Stimulated activated memory B cell treated with anti-CD40 and anti-IgM and Interleukin-4, amounts not matched to agents 10 μg/mL and 1 μg/mL and 100 μg/mL, for 72 hours (primary cell): ENCODE measurements at regions not wholly inside any gene's neighbourhood (a gene's known extent, or its start where the extent isn't known, plus 50 kb on each side); places are given as distances from the start of the nearest gene placed in this dataset.

ENCODE experiments used
- ATAC-seq: fragments of 150-1000 bp; cut with Tn5 transposase; 2 replicates; pipeline ENCODE4 v1.10.0; 2021
- H3K27ac Mint-ChIP-seq: one replicate; pipeline ENCODE4 v1.8.0; 2022; ENCODE audit warnings: mild to moderate bottlenecking, mixed read lengths
- H3K27me3 Mint-ChIP-seq: one replicate; pipeline ENCODE4 v1.8.0; 2022; ENCODE audit warnings: mixed read lengths
- H3K36me3 Mint-ChIP-seq: one replicate; pipeline ENCODE4 v1.8.0; 2022; ENCODE audit warnings: mixed read lengths
- H3K4me1 Mint-ChIP-seq: one replicate; pipeline ENCODE4 v1.8.0; 2022; ENCODE audit warnings: mixed read lengths
- H3K4me3 Mint-ChIP-seq: one replicate; pipeline ENCODE4 v1.8.0; 2022; ENCODE audit warnings: mild to moderate bottlenecking, moderate library complexity, mixed read lengths
- H3K9me3 Mint-ChIP-seq: one replicate; pipeline ENCODE4 v1.8.0; 2022; ENCODE audit warnings: mixed read lengths

DNA sequence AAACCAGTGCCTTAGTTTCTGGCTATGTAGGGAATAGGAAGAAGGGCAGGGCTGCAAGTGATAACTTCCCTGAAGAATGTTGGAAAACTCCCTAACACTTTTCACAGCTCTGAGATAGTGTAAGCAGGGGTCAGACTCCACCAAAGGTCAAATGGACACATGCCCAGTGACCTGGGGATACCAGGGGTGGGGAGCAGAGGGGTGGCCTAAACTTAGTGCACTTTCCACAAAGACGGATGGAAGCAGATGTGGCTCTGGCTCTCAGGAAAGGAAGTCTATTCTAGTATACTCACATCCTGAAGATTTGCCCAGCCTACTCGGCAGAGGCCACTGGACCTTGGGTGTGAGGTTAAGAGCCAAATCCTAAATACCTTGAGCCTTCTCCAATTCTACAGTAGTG lies 285.8 kb downstream of the NUAK1 start:
- ATAC-seq: no peak
- H3K27ac Mint-ChIP-seq: no peak overlapping the region

DNA sequence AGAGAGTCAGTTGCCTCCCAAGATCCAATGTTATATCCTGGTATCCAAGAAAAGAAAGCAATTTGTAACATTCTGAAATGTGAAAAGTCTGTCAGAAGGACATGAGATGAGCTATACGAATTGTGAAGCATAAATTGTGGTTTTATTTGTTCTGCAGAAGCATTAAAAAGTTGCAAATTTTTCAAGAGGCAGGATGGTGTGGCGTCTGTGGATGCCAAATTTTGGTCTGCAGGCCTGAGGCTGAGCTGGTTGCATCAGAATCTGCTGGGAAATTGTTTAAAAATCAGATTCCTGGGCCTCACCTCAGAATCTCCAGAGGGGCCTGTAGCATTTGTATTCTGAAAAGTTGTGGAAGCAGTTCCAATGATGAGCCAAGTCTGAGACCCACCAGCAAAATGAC lies 284.7 kb downstream of the NUAK1 start:
- Mint-ChIP-seq H3K4me1 (no peaks in the 10 kb centered on the region), H3K4me3 (no peak overlapping the region), H3K9me3 (peaks cover 4% of the 10 kb centered on the region), H3K27ac (no peak overlapping the region), H3K36me3 (no peaks in the 10 kb centered on the region), H3K27me3 (peaks cover 7% of the 10 kb centered on the region)
- no peak for ATAC-seq

More for the DNA sequence above, 285.8 kb downstream of the NUAK1 start:
- H3K9me3 Mint-ChIP-seq: peaks cover 4% of the 10 kb centered on the region
- H3K27me3 Mint-ChIP-seq: peaks cover 7% of the 10 kb centered on the region
- H3K4me3 Mint-ChIP-seq: no peak overlapping the region
- no peaks in the 10 kb centered on the region for H3K36me3 Mint-ChIP-seq
- no peaks in the 10 kb centered on the region for H3K4me1 Mint-ChIP-seq

DNA sequence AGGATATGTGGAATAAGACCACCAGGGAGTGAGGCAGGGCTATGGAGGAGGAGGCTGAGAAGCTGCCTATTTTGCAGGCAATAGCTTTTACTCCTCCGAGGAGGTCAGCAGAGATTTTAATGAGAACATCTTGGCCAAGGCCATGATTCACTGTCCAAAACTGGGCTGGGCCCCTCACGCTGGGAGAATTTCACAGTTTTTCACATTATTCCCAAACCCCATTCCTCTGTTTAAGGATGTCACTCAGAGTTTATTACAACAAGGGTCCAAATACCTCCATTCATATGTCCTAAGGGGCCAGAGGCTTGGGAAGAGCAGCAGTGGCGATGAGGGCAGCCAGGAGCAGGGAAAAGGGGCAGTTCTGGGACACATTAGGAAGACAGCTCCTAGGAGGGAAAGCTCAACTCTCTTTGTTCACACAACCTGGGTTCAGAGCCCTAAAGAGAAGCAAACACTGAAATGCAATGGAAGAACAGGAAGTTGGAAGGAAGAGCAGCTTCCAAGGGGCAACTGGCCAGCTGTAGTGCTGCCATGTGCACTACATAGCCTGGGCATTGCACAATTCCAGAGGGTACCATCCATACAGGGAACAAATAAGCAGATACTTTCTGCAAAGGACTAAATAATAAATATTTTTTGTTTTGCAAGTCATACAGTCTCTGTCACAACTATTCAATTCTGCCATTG lies 283.2 kb downstream of the NUAK1 start:
- H3K9me3 Mint-ChIP-seq: peaks cover 4% of the 10 kb centered on the region
- H3K27ac Mint-ChIP-seq: no peak overlapping the region
- H3K27me3 Mint-ChIP-seq: peaks cover 5% of the 10 kb centered on the region
- ATAC-seq: no peak
- H3K4me3 Mint-ChIP-seq: no peak overlapping the region
- no peaks in the 10 kb centered on the region for H3K36me3 Mint-ChIP-seq
- no peaks in the 10 kb centered on the region for H3K4me1 Mint-ChIP-seq

DNA sequence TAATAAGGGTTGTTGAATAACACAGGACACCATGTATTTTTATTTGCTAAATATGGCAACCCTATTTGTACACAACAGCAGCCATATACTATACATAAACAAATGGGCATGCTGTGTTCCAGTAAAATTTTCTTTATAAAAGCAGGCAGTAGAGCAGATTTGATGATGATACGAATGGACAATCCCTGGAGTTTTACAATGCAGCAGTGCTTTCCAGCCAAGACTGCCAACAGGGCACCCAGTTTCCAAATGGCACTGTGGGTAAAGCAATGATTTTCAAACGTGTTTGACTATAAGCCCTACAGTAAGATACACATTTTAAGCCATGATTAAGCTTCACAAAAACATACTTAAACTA lies 282.7 kb downstream of the NUAK1 start:
- no peak for ATAC-seq
- no peaks in the 10 kb centered on the region for H3K4me1 Mint-ChIP-seq
- peaks cover 4% of the 10 kb centered on the region for H3K9me3 Mint-ChIP-seq
- H3K4me3 Mint-ChIP-seq: no peak overlapping the region
- no peaks in the 10 kb centered on the region for H3K36me3 Mint-ChIP-seq
- H3K27ac Mint-ChIP-seq: no peak overlapping the region
- no peaks in the 10 kb centered on the region for H3K27me3 Mint-ChIP-seq

DNA sequence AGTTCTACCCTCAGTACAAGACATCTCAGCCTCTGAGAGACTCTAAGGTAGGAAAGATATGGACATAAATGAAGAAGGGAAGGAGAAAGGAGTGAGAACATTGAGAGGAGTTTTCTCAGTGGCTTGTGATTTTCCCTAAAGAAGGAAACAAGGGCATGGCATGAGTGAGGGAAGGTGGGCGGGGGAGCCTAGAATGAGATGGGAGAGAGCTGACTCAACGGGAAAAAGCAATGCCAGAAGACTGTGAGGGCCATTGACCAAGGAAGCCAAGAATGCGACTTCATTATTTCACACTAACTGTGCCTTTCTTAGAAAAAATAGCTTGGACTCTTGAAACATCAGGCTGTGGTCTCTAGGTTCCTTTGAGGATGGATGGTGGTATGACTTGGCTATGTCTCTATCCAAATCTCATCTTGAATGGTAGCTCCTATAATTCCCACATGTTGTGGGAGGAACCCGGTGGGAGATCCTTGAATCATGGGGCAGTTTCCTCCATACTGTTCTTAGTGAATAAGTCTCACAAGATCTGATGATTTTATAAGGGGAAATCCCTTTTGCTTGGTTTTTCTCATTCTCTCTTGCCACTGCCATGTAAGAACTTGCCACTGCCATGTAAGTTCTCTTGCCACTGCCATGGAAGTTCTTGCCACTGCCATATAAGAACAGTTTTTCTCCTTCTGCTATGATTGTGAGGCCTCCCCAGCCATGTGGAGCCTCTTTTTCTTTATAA lies 279.6 kb downstream of the NUAK1 start:
- Mint-ChIP-seq H3K27me3 (peaks cover 12% of the 10 kb centered on the region), H3K4me3 (no peak overlapping the region), H3K9me3 (peaks cover 4% of the 10 kb centered on the region), H3K27ac (no peak overlapping the region), H3K36me3 (no peaks in the 10 kb centered on the region), H3K4me1 (no peaks in the 10 kb centered on the region)
- ATAC-seq: no peak

DNA sequence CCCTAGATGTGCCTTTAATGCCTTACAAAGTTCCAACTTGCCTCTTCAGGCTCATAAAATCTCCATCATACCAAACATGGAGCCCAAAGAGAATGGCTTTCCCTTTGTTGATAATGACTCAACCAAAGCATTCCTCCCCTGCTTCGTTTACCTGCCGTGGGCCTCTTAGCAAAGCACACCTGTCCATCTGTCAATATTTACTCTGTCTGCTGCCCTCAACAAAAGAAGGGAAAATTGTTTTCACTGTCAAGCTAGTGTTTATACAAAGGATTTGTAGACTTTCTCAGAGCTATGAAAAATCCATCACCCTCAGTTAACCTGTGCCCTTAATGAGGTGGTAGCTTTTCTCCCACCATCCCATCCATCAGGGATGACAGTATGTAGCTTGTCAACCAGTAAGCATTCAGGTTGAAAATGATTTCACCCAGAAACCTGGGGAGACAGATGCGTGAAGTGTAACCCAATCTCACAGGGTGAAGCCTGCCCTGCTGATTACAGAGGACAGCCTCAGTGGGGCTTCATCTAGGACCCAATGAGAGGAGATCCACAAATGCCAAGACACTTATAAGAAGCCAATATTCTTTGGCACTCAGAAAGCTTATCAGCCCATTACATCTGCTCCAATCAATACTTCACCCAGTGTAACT lies 278.1 kb downstream of the NUAK1 start:
- H3K4me3 Mint-ChIP-seq: no peak overlapping the region
- no peaks in the 10 kb centered on the region for H3K4me1 Mint-ChIP-seq

DNA sequence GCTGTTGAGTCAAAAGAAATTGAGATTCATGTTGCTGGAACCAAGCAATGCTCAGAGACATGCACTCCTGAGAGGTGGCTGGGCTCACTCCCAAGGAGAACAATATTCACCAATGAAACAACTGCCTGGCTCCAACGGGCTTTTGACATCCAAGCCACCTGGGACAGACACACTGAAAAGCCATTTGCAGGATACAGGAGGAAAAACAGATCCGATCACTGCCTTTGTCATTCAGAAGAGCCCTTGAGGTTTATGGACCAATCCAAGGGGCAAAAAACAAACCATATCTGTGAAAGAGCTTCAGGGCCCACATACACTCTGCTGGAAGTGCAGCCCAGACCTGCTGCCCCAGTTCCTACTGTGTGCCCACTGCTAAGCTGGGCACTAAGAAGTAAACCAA lies 277.5 kb downstream of the NUAK1 start:
- Mint-ChIP-seq H3K4me3 (no peak overlapping the region), H3K36me3 (no peaks in the 10 kb centered on the region), H3K27me3 (peaks cover 12% of the 10 kb centered on the region), H3K27ac (no peak overlapping the region), H3K4me1 (no peaks in the 10 kb centered on the region), H3K9me3 (peaks cover 4% of the 10 kb centered on the region)
- no peak for ATAC-seq

More for the DNA sequence above, 278.1 kb downstream of the NUAK1 start:
- H3K36me3 Mint-ChIP-seq: no peaks in the 10 kb centered on the region
- ATAC-seq: no peak
- H3K9me3 Mint-ChIP-seq: peaks cover 4% of the 10 kb centered on the region
- no peak overlapping the region for H3K27ac Mint-ChIP-seq
- peaks cover 12% of the 10 kb centered on the region for H3K27me3 Mint-ChIP-seq

DNA sequence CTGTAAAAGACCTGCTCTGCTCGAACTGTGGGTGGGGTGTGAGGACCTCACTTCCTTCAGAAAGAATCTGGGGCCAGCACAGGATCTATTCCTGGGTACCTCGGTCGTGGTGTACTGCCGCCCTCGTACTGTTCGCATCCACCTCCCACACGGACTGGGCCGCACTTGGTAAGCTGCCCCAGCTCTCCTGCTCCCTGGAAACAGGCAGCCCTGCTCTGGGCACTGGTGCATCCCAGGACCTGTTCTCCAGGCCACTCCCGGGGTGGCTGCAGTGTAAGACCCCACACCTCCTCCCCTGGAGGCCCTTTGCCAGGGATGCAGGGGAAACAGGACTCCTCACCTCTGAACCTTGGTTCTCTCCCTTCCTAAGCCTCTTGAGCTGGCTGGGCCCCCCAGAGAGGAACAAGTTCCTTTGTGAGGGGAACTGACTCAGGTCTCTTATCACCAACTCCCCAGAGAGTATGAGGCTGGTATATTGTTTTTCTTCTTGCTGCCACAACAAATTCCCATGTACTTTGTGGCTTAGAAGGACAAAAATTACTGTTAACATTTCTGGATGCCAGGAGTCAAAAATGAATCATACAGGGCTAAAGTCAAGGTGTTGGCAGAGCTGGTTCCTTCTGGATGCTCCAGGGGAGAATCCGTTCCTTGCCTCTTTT lies 276.5 kb downstream of the NUAK1 start:
- no peak for ATAC-seq
- H3K27ac Mint-ChIP-seq: no peak overlapping the region
- no peak overlapping the region for H3K4me3 Mint-ChIP-seq
- H3K4me1 Mint-ChIP-seq: no peaks in the 10 kb centered on the region
- H3K27me3 Mint-ChIP-seq: peaks cover 12% of the 10 kb centered on the region
- no peaks in the 10 kb centered on the region for H3K36me3 Mint-ChIP-seq
- no peaks in the 10 kb centered on the region for H3K9me3 Mint-ChIP-seq

DNA sequence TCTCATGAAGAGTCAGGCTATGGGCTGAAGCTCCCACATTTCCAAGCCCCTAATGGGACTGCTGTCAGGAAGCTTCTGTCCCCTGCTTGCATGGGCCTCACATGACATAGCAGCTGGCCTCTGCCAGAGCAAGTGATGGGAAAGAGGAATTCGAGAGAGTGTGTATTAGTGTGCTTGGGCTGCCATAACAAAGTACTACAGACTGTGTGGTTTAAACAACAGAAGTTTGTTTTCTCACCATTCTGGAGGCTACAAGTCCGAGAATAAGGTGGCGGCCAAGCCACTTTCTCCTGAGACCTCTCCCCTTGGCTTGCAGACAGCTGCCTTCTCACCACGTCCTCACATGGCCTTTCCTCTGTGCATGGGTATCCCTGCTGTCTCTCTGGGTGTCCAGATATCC lies 274.4 kb downstream of the NUAK1 start:
- Mint-ChIP-seq H3K9me3 (no peaks in the 10 kb centered on the region), H3K27me3 (peaks cover 12% of the 10 kb centered on the region), H3K4me1 (no peaks in the 10 kb centered on the region), H3K27ac (no peak overlapping the region), H3K4me3 (no peak overlapping the region), H3K36me3 (no peaks in the 10 kb centered on the region)
- ATAC-seq: no peak

DNA sequence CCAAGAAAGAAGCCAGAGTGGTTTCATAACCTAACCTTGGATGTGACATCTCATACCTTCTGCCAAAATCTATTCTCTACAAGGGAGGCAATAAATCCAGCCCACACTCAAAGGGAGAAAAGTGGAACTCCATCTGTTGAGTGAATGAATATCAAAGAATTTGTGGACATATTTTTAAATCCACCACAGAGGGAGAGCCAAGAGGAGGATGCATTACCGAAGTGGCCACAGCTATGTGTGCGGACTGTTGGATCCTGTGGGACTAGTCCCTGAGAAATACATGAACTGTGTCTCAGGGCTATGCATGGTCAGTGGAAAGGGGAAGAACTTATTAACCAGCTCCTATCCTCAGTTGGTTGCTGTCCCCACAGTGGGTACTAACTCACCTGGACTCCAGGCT lies 273.9 kb downstream of the NUAK1 start:
- Mint-ChIP-seq H3K4me1 (no peaks in the 10 kb centered on the region), H3K9me3 (no peaks in the 10 kb centered on the region), H3K27me3 (peaks cover 12% of the 10 kb centered on the region), H3K27ac (no peak overlapping the region), H3K36me3 (no peaks in the 10 kb centered on the region), H3K4me3 (no peak overlapping the region)
- no peak for ATAC-seq

DNA sequence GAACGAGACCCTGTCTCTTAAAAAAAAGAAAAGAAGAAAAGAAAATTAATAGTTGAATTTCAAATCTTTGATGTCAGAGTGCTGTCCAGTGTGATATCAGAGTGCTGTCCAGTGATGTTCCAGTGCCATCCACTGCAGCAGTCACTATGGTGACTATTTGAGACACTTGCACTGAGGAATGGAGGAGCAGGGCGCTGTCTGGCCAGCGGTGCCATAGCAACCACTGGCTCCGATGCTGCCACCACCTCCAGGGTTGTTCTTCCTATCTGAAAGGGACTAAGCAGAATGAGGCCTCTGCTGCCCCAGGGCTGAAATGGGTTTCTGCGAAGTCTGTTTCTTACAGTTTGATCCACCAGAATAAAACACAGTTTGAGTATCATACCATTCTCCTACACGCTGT lies 272.9 kb downstream of the NUAK1 start:
- H3K9me3 Mint-ChIP-seq: peaks cover 2% of the 10 kb centered on the region
- no peak for ATAC-seq
- no peak overlapping the region for H3K27ac Mint-ChIP-seq
- no peaks in the 10 kb centered on the region for H3K4me1 Mint-ChIP-seq
- no peaks in the 10 kb centered on the region for H3K36me3 Mint-ChIP-seq
- H3K27me3 Mint-ChIP-seq: peaks cover 12% of the 10 kb centered on the region
- H3K4me3 Mint-ChIP-seq: no peak overlapping the region

DNA sequence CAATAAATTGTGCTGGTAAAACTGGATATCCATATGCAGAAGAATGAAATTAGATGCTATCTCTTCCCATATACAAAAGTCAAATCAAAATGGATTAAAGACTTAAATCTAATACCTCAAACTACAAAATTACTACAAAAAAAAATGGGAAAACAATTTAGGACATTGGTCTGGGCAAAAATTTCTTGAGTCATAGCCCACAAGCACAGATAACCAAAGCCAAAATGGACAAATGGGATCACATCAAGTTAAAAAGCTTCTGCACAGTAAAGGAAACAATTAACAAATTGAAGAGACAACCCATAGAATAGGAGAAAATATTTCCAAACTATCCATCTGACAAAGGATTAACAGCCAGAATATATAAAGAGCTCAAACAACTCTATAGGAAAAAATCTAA lies 264.6 kb downstream of the NUAK1 start:
- H3K27ac Mint-ChIP-seq: no peak overlapping the region
- no peak overlapping the region for H3K4me3 Mint-ChIP-seq
- H3K9me3 Mint-ChIP-seq: peaks cover 5% of the 10 kb centered on the region
- no peaks in the 10 kb centered on the region for H3K4me1 Mint-ChIP-seq
- no peak for ATAC-seq
- no peaks in the 10 kb centered on the region for H3K36me3 Mint-ChIP-seq
- H3K27me3 Mint-ChIP-seq: no peaks in the 10 kb centered on the region

DNA sequence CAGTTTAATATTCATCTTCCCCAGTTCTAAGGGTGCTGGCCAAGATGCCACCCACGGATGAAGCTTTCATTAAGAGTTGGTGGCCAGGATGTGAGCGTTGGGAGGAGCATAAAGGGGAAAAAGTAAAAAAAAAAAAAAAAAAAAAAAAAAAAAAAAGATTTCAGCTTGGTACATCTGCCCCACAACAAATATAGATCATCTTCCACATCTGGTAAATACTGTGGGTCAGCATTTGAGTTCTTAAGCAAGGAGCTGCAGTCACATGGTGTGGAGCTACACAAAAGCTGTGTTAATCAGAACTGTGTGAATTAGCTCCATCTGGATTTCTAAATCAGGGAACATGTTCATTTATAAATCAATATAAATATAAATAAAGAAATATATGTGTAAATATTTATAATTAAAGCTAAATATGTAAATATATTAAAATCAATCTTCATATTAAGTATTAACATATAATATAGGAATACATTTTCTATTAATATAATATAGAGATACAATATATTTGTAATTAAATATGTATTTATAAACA lies 262.3 kb downstream of the NUAK1 start:
- Mint-ChIP-seq H3K27me3 (no peaks in the 10 kb centered on the region), H3K27ac (no peak overlapping the region), H3K36me3 (no peaks in the 10 kb centered on the region), H3K9me3 (no peaks in the 10 kb centered on the region), H3K4me1 (no peaks in the 10 kb centered on the region), H3K4me3 (no peak overlapping the region)
- no peak for ATAC-seq

DNA sequence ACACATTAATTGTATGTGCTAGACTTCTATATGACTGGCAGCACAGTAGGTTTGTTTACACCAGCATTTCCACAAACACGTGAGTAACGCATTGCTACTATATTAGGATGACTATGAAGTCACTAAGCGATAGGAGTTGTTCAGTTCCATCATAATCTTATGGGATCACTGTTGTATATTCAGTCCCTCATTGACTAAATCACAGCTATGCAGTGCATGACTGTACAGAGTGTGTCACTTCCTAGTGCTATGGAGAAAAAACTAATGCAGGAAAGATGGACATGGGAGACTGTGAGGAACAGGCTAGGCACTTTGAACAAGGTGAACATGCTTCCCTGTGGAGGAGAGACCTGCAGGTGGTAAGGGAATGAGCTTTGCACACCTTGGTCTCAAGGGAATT lies 259.8 kb downstream of the NUAK1 start:
- ATAC-seq: no peak
- no peaks in the 10 kb centered on the region for H3K36me3 Mint-ChIP-seq
- no peak overlapping the region for H3K4me3 Mint-ChIP-seq
- no peak overlapping the region for H3K27ac Mint-ChIP-seq
- H3K4me1 Mint-ChIP-seq: no peaks in the 10 kb centered on the region
- no peaks in the 10 kb centered on the region for H3K27me3 Mint-ChIP-seq
- no peaks in the 10 kb centered on the region for H3K9me3 Mint-ChIP-seq

DNA sequence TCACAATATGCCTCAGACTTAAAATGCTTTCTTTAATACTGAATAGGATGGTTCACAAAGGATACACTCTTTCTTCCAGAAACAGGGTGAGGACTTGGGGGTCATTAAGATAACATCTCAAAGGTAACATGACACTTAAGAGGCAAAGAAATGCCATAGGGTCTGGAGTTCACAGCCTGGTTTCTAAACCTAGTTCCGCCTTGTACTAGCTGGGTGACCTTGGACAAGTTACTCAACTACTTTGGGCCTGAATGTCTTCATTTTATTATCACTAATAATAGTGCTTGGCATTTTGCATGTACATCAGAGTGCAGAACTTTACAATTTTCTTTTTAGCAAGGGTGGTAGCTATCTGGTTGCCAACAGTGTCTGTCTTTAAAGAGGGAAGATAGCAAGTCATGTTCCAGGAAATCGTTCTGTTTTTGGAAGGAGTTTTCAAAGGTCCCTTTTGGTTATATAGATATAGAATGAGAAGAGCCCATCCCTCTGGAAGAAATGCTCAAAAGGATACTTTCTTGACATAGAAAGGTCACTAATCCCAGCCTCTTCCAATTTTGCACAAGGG lies 257.8 kb downstream of the NUAK1 start:
- H3K4me3 Mint-ChIP-seq: no peak overlapping the region
- no peak for ATAC-seq

More for the DNA sequence above, 257.8 kb downstream of the NUAK1 start:
- no peaks in the 10 kb centered on the region for H3K4me1 Mint-ChIP-seq
- H3K36me3 Mint-ChIP-seq: no peaks in the 10 kb centered on the region
- H3K27me3 Mint-ChIP-seq: no peaks in the 10 kb centered on the region
- no peak overlapping the region for H3K27ac Mint-ChIP-seq
- H3K9me3 Mint-ChIP-seq: no peaks in the 10 kb centered on the region
